ENCODE measurements at regions not wholly inside any gene's neighbourhood (a gene's known extent, or its start where the extent isn't known, plus 50 kb on each side); places are given as distances from the start of the nearest gene placed in this dataset.

GRCh38 chr14:51392416-51392815 is 152.4 kb downstream of the TMX1 start:
- DNase-seq (no peak), ATAC-seq (no peak)
- Histone ChIP-seq H3K9me3 (no peaks in the 10 kb centered on the region), H3K4me3 (no peak overlapping the region), H3K4me1 (ENCODE audit: low read depth) (no peaks in the 10 kb centered on the region), H3K36me3 (ENCODE audit: low read depth) (no peaks in the 10 kb centered on the region)
- intact Hi-C loops (cut with DNase I, micrococcal nuclease): no loop called here
- TF ChIP-seq CTCF (IDR thresholded peaks at IDR 0.05): no peak

DNA sequence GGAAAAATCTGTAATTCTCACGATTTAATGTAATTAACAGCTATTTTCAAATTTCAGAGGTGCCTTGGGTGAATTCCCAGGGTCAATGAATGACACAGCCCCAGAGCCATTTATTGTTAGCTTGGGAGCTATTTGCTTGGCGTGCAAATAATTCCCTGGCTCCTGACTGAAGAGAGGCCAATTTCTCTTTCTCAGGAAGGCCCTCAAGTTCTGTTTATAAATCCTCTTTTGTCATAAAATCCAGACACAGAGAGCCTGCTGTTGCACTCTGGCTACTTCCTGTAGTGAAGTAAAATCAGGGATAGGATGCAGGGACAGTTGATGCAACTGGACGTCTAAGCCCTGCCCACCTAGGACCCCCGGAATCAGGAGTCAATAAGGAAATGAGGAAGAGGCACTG is 154.3 kb downstream of the TMX1 start:
- H3K36me3 ChIP-seq (ENCODE audit: low read depth): no peaks in the 10 kb centered on the region
- no peak overlapping the region for H3K4me3 ChIP-seq
- intact Hi-C loops (cut with DNase I, micrococcal nuclease): no loop called here
- no peak for TF ChIP-seq CTCF (IDR thresholded peaks at IDR 0.05)
- no peaks in the 10 kb centered on the region for H3K4me1 ChIP-seq (ENCODE audit: low read depth)
- ATAC-seq (peak; percentile 9), DNase-seq (no peak)
- no peaks in the 10 kb centered on the region for H3K9me3 ChIP-seq

- H3K4me3 ChIP-seq: no peak overlapping the region
- H3K4me1 ChIP-seq (ENCODE audit: low read depth): no peaks in the 10 kb centered on the region
- no peaks in the 10 kb centered on the region for H3K36me3 ChIP-seq (ENCODE audit: low read depth)
- TF ChIP-seq CTCF (IDR thresholded peaks at IDR 0.05): no peak
- intact Hi-C loops (cut with DNase I, micrococcal nuclease): no loop called here
- DNase-seq (no peak), ATAC-seq (no peak)
- H3K9me3 ChIP-seq: no peaks in the 10 kb centered on the region
Observed at GRCh38 chr14:51394804-51395203, 154.8 kb downstream of the TMX1 start.

DNA sequence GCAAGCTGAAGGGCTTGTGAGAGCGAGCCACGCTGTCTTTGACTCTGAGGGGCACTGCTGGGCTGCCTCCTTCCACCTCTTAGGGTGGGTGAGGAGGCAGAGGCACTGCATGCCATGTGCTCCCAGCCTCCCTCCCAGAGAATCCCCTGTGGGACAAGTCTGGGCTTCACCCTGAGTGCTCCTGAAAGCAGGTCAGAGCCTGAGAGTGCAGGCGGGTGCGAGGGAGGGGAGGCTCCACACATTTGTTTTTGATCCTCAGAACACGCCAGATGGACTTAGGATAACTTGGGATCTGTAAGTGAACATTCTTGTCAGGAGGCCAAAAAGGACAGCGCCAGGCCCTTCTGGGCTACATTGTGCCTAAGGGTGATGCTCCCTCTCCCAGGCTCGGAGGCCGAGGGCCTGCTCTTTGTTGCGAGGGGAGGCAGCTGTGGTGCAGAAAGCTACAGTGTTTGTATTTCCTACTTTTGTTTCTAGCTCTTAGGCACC is 155.4 kb downstream of the TMX1 start:
- intact Hi-C loops (cut with DNase I, micrococcal nuclease): no loop called here
- Histone ChIP-seq H3K9me3 (no peaks in the 10 kb centered on the region), H3K4me1 (ENCODE audit: low read depth) (no peaks in the 10 kb centered on the region), H3K4me3 (no peak overlapping the region), H3K36me3 (ENCODE audit: low read depth) (no peaks in the 10 kb centered on the region)
- ATAC-seq (peak; percentile 33), DNase-seq (peak in 2 of 3 donors; percentile 28 to 49)
- no peak for TF ChIP-seq CTCF (IDR thresholded peaks at IDR 0.05)

DNA sequence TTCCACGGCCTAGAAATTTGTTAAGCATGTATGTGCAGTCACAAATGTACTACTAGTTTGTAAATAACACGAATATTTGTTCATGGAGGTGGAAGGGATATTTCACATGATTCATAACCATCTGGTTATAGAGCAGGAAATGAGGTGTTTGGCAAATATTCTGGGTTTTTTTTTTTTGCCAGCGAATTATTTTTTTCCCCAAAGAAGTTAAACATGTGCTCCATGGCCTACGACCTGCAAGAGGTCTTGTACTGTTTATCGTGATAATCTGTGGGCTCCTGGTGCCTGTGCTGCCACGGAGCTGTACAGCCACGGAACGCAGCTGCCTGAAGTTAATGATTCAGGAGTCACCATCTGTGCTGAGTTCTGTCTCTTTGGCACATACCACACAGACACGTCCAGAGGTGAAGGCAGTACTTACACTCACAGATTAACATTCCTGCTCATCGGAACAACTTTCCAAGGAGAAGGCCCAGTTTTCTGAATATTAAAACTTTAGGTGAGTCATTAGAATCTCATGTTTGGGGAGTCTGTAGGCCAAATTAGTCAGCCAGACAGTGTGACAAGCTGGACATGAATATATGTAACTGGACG is 156.3 kb downstream of the TMX1 start:
- TF ChIP-seq CTCF (IDR thresholded peaks at IDR 0.05): no peak
- intact Hi-C loops (cut with DNase I, micrococcal nuclease): no loop called here
- no peak for DNase-seq
- H3K9me3 ChIP-seq: no peaks in the 10 kb centered on the region
- no peak overlapping the region for H3K4me3 ChIP-seq
- peak; percentile 34 for ATAC-seq
- no peaks in the 10 kb centered on the region for H3K4me1 ChIP-seq (ENCODE audit: low read depth)
- H3K36me3 ChIP-seq (ENCODE audit: low read depth): no peaks in the 10 kb centered on the region

DNA sequence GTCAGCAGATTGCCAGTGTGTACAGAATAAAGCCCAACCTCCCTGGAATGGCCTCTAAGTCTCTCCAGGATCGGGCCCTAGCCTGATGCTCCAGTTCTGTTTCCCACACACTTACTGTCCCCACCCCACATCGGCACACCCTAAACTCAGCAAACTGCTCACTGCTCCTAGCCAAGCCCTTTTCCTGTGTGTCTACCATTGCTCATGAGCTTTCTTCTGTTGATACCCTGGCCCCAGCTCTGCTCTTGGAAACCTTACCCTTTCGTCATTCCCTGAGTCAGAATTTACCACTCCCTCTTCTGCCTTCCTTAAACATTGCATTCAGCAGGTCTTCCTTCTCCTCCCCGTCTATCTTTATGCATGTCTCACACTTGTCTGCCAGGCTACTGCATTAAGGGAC is 158.9 kb downstream of the TMX1 start:
- TF ChIP-seq CTCF (IDR thresholded peaks at IDR 0.05): no peak
- ATAC-seq (no peak), DNase-seq (no peak)
- Histone ChIP-seq H3K9me3 (no peaks in the 10 kb centered on the region), H3K4me1 (ENCODE audit: low read depth) (no peaks in the 10 kb centered on the region), H3K4me3 (no peak overlapping the region), H3K36me3 (ENCODE audit: low read depth) (no peaks in the 10 kb centered on the region)
- intact Hi-C loops (cut with DNase I, micrococcal nuclease): no loop called here

Measured in mucosa of descending colon (tissue), 3 donors.